Osteocyte (in vitro differentiated cells): ENCODE measurements at regions not wholly inside any gene's neighbourhood (a gene's known extent, or its start where the extent isn't known, plus 50 kb on each side); places are given as distances from the start of the nearest gene placed in this dataset.
"Not testable (repeated sequence)": the region's sequence is repeated elsewhere in the genome, so short reads cannot be mapped to it uniquely, and the experiment has no call there.

Experiments used
- DNase-seq: peaks from one replicate; pipeline ENCODE4 v3.0.0; 2021; ENCODE audit warnings: mixed read lengths; ENCODE audit not compliant: unreplicated experiment; ENCODE audit errors: extremely low spot score
- H3K27ac Mint-ChIP-seq: one replicate; pipeline ENCODE4 v1.8.0; 2021; ENCODE audit warnings: mild to moderate bottlenecking, mixed read lengths; ENCODE audit not compliant: unreplicated experiment
- H3K27me3 Mint-ChIP-seq: one replicate; pipeline ENCODE4 v1.8.0; 2021; ENCODE audit warnings: mixed read lengths; ENCODE audit not compliant: unreplicated experiment
- H3K36me3 Mint-ChIP-seq: one replicate; pipeline ENCODE4 v1.8.0; 2021; ENCODE audit warnings: mixed read lengths; ENCODE audit not compliant: unreplicated experiment
- H3K4me1 Mint-ChIP-seq: one replicate; pipeline ENCODE4 v1.8.0; 2021; ENCODE audit warnings: mixed read lengths; ENCODE audit not compliant: unreplicated experiment
- H3K4me3 Mint-ChIP-seq: one replicate; pipeline ENCODE4 v1.8.0; 2021; ENCODE audit warnings: mild to moderate bottlenecking, moderate library complexity, mixed read lengths; ENCODE audit not compliant: unreplicated experiment
- H3K9me3 Mint-ChIP-seq: one replicate; pipeline ENCODE4 v1.8.0; 2021; ENCODE audit warnings: mixed read lengths; ENCODE audit not compliant: unreplicated experiment
- TF ChIP-seq, protein P1 (sequence below): fragments of 200-600 bp; sonication (generic); IDR thresholded peaks from 2 replicates; pipeline ENCODE4 v1.5.0; 2021; ENCODE audit warnings: antibody characterized with exemption, mild to moderate bottlenecking, moderate library complexity

DNA sequence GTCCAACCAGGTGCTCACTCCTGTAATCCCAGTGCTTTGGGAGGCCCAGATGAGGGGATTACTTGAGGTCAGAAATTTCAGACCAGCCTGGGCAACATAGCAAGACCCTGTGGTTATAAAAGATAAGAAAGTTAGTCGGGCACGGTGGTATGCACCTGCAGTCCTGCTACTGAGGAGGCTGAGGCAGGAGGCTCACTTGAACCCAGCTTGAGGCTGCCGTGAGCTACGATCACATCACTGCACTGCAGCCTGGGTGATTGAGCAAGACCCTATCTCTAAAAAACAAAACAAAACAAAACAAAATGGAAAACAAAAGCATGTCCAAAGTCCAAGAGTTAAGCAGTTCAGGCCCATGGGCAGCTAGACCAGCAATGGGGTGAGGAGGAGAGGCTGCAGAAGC lies 143.2 kb downstream of the IRX5 start:
- Mint-ChIP-seq H3K4me3 (no peak overlapping the region), H3K36me3 (no peaks in the 10 kb centered on the region), H3K4me1 (no peaks in the 10 kb centered on the region), H3K9me3 (peaks cover 4% of the 10 kb centered on the region), H3K27me3 (no peaks in the 10 kb centered on the region), H3K27ac (no peak overlapping the region)
- DNase-seq, result no peak
- TF ChIP-seq, protein P1, sequence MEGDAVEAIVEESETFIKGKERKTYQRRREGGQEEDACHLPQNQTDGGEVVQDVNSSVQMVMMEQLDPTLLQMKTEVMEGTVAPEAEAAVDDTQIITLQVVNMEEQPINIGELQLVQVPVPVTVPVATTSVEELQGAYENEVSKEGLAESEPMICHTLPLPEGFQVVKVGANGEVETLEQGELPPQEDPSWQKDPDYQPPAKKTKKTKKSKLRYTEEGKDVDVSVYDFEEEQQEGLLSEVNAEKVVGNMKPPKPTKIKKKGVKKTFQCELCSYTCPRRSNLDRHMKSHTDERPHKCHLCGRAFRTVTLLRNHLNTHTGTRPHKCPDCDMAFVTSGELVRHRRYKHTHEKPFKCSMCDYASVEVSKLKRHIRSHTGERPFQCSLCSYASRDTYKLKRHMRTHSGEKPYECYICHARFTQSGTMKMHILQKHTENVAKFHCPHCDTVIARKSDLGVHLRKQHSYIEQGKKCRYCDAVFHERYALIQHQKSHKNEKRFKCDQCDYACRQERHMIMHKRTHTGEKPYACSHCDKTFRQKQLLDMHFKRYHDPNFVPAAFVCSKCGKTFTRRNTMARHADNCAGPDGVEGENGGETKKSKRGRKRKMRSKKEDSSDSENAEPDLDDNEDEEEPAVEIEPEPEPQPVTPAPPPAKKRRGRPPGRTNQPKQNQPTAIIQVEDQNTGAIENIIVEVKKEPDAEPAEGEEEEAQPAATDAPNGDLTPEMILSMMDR, result no peak

GRCh38 chr16:55075208-55075607 lies 144.5 kb downstream of the IRX5 start:
- H3K36me3 Mint-ChIP-seq, H3K27me3 Mint-ChIP-seq, DNase-seq, H3K4me3 Mint-ChIP-seq, H3K9me3 Mint-ChIP-seq, H3K27ac Mint-ChIP-seq, H3K4me1 Mint-ChIP-seq: not testable (repeated sequence)

DNA sequence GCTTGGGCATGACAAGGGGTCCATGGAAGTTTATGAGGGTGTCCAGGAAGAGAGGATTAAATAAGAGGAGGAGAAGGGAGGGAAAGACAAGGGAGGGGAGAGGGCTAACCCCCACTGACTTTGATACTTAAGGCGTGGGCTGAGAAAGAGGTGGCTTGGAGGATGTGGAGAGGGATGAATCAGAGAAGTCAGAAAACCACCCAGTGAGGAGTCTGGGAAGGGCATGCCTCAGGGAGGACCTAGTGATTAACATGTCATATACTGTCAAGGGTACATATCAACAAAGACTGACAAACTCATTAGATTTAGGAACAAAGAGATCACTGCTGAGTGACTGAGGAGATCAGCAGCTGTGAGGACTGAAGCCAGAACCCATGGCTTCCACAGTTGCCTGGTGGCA lies 145.4 kb downstream of the IRX5 start:
- H3K4me3 Mint-ChIP-seq, result no peak overlapping the region
- peaks cover 4% of the 10 kb centered on the region for H3K9me3 Mint-ChIP-seq
- H3K4me1 Mint-ChIP-seq, result no peaks in the 10 kb centered on the region
- DNase-seq, result no peak
- TF ChIP-seq, protein P1, result no peak
- no peaks in the 10 kb centered on the region for H3K27me3 Mint-ChIP-seq
- H3K36me3 Mint-ChIP-seq, result no peaks in the 10 kb centered on the region
- no peak overlapping the region for H3K27ac Mint-ChIP-seq

DNA sequence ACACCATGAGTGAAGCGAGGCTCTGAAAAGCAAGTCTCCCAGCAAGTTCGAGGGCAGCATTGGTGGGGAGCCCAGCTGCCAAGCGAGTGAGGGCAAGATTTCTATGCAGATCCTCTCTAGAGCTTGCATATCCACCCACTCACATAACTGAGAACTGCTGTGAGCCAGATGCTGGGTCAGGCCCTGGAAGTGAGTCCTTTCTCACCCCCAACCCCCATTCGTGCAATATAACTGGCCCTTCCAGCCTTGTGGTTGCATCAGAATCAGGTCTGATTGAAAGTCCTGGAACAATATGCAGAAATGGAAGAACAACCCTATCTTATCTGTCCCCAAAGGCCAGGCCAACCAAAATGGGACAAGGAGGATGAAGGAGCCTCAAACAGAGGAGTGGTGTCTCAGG lies 146.6 kb downstream of the IRX5 start:
- peaks cover 1% of the 10 kb centered on the region for H3K9me3 Mint-ChIP-seq
- no peak overlapping the region for H3K4me3 Mint-ChIP-seq
- no peaks in the 10 kb centered on the region for H3K27me3 Mint-ChIP-seq
- no peak overlapping the region for H3K27ac Mint-ChIP-seq
- no peaks in the 10 kb centered on the region for H3K4me1 Mint-ChIP-seq
- no peak for DNase-seq
- no peaks in the 10 kb centered on the region for H3K36me3 Mint-ChIP-seq
- TF ChIP-seq, protein P1, result no peak

GRCh38 chr16:55078153-55078552 lies 147.5 kb downstream of the IRX5 start:
- H3K4me3 Mint-ChIP-seq, result no peak overlapping the region
- no peak overlapping the region for H3K27ac Mint-ChIP-seq
- no peaks in the 10 kb centered on the region for H3K36me3 Mint-ChIP-seq
- H3K4me1 Mint-ChIP-seq, result no peaks in the 10 kb centered on the region
- H3K27me3 Mint-ChIP-seq, result no peaks in the 10 kb centered on the region
- H3K9me3 Mint-ChIP-seq, result peaks cover 3% of the 10 kb centered on the region
- DNase-seq, result no peak
- TF ChIP-seq, protein P1, result no peak
